ENCODE measurements at regions not wholly inside any gene's neighbourhood (a gene's known extent, or its start where the extent isn't known, plus 50 kb on each side); places are given as distances from the start of the nearest gene placed in this dataset.

GRCh38 chr9:16136961-16137360 is 584.1 kb downstream of the CCDC171 start:
- no peak for DNase-seq (ENCODE audit: low spot score)
- TF ChIP-seq CTCF (IDR thresholded peaks at IDR 0.05), result no peak
- no peak for ATAC-seq (ENCODE audit: low FRiP score)

GRCh38 chr9:16138561-16139491 is 586.0 kb downstream of the CCDC171 start:
- no peak for TF ChIP-seq CTCF (IDR thresholded peaks at IDR 0.05)
- ATAC-seq (ENCODE audit: low FRiP score) (no peak), DNase-seq (ENCODE audit: low spot score) (no peak)

GRCh38 chr9:16139774-16140173 is 586.9 kb downstream of the CCDC171 start:
- DNase-seq (ENCODE audit: low spot score), result no peak

GRCh38 chr9:16143310-16143709 is 590.5 kb downstream of the CCDC171 start:
- DNase-seq (ENCODE audit: low spot score), result no peak
- no peak for ATAC-seq (ENCODE audit: low FRiP score)
- no peak for TF ChIP-seq CTCF (IDR thresholded peaks at IDR 0.05)

More at GRCh38 chr9:16139774-16140173, 586.9 kb downstream of the CCDC171 start:
- no peak for ATAC-seq (ENCODE audit: low FRiP score)
- TF ChIP-seq CTCF (IDR thresholded peaks at IDR 0.05), result no peak

GRCh38 chr9:16143947-16144890 is 591.4 kb downstream of the CCDC171 start:
- TF ChIP-seq CTCF (IDR thresholded peaks at IDR 0.05), result no peak
- no peak for DNase-seq (ENCODE audit: low spot score)
- ATAC-seq (ENCODE audit: low FRiP score), result no peak

- DNase-seq (ENCODE audit: low spot score) (no peak), ATAC-seq (ENCODE audit: low FRiP score) (no peak)
- no peak for TF ChIP-seq CTCF (IDR thresholded peaks at IDR 0.05)
Observed at GRCh38 chr9:16145196-16145950, 592.5 kb downstream of the CCDC171 start.
